IMR-90 (cell line): ENCODE measurements at regions not wholly inside any gene's neighbourhood (a gene's known extent, or its start where the extent isn't known, plus 50 kb on each side); places are given as distances from the start of the nearest gene placed in this dataset.
"Not testable (repeated sequence)": the region's sequence is repeated elsewhere in the genome, so short reads cannot be mapped to it uniquely, and the experiment has no call there.

Experiments
- ATAC-seq: fragments of 200-7000 bp; cut with Tn5 transposase; 2 replicates; pipeline ENCODE4 v1.9.1; 2020; ENCODE audit warnings: low read depth, mild to moderate bottlenecking, moderate library complexity
- BruUV-seq: library from RNA; stranded (reverse); fragments of 400-500 nt; replicated peaks from 2 replicates; lab custom pipeline; 2021; lab: Mats Ljungman, UMichigan
- CTCF ChIA-PET: fragments of 300-600 bp; formaldehyde crosslinking; extraction: SDS; loops from one replicate; lab custom pipeline; 2021; ENCODE audit warnings: antibody characterized with exemption; lab: Yijun Ruan, JAX
- POLR2A ChIA-PET: fragments of 300-600 bp; sonication (Branson Sonifier 250); formaldehyde crosslinking; loops from one replicate; lab custom pipeline; 2022; ENCODE audit warnings: antibody characterized with exemption; ENCODE audit not compliant: unreplicated experiment; lab: Charles Lee
- DNase-seq: peaks from one replicate; pipeline ENCODE4 v3.0.0; 2013
- H2AFZ ChIP-seq: replicated peaks from 2 replicates; pipeline ENCODE3; 2013; ENCODE audit warnings: low read length, mild to moderate bottlenecking; ENCODE audit not compliant: poor library complexity
- H2AK5ac ChIP-seq: 2 replicates; pipeline ENCODE4 v1.6.1; 2013; ENCODE audit warnings: low read depth, low read length, inconsistent platforms
- H2AK9ac ChIP-seq: replicated peaks from 2 replicates; pipeline ENCODE3; 2013; ENCODE audit warnings: mild to moderate bottlenecking, low read depth, low read length, moderate library complexity; ENCODE audit not compliant: poor library complexity
- H2BK120ac ChIP-seq: 2 replicates; pipeline ENCODE4 v1.6.1; 2013; ENCODE audit warnings: low read depth, low read length, inconsistent platforms
- H2BK15ac ChIP-seq: 3 replicates; pipeline ENCODE4 v1.6.1; 2013; ENCODE audit warnings: low read depth, low read length, inconsistent platforms
- H2BK20ac ChIP-seq: 2 replicates; pipeline ENCODE4 v1.6.1; 2013; ENCODE audit warnings: low read depth, mild to moderate bottlenecking, inconsistent platforms, low read length, moderate library complexity
- H2BK5ac ChIP-seq: 2 replicates; pipeline ENCODE4 v1.6.1; 2013; ENCODE audit warnings: mild to moderate bottlenecking, low read depth, low read length, inconsistent platforms; ENCODE audit not compliant: poor library complexity, severe bottlenecking
- H3K14ac ChIP-seq: replicated peaks from 2 replicates; pipeline ENCODE4 v1.6.1; 2013; ENCODE audit warnings: low read depth, low read length, inconsistent platforms
- H3K18ac ChIP-seq: 2 replicates; pipeline ENCODE4 v1.6.1; 2013; ENCODE audit warnings: low read depth, low read length, control low read depth
- H3K23ac ChIP-seq: 2 replicates; pipeline ENCODE4 v1.6.1; 2013; ENCODE audit warnings: low read depth, low read length, inconsistent platforms
- H3K27ac ChIP-seq: 2 replicates; pipeline ENCODE4 v1.5.1; 2013; ENCODE audit warnings: mild to moderate bottlenecking, control low read depth, low read length; ENCODE audit not compliant: insufficient read depth
- H3K27me3 ChIP-seq: 2 replicates; pipeline ENCODE4 v1.6.1; 2013; ENCODE audit warnings: low read length; ENCODE audit not compliant: control insufficient read depth, insufficient read depth
- H3K36me3 ChIP-seq: 2 replicates; pipeline ENCODE4 v1.6.1; 2013; ENCODE audit warnings: low read length, mixed read lengths; ENCODE audit not compliant: control insufficient read depth, insufficient read depth
- H3K4ac ChIP-seq: 2 replicates; pipeline ENCODE4 v1.6.1; 2013; ENCODE audit warnings: low read depth, low read length, inconsistent platforms
- H3K4me1 ChIP-seq: 2 replicates; pipeline ENCODE4 v1.6.1; 2013; ENCODE audit warnings: low read length, mixed read lengths; ENCODE audit not compliant: control insufficient read depth, insufficient read depth
- H3K4me2 ChIP-seq: 2 replicates; pipeline ENCODE4 v1.6.1; 2013; ENCODE audit warnings: low read depth, mild to moderate bottlenecking, control low read depth, low read length, moderate library complexity
- H3K4me3 ChIP-seq: 2 replicates; pipeline ENCODE4 v1.5.1; 2013; ENCODE audit warnings: low read depth, mild to moderate bottlenecking, control low read depth, low read length, moderate library complexity; ENCODE audit not compliant: insufficient read depth
- H3K56ac ChIP-seq: 2 replicates; pipeline ENCODE4 v1.6.1; 2013; ENCODE audit warnings: low read length, inconsistent platforms; ENCODE audit not compliant: insufficient read depth; ENCODE audit errors: extremely low read depth
- H3K79me1 ChIP-seq, 2 experiments: 2 replicates each; pipeline ENCODE4 v1.6.1; 2013; ENCODE audit warnings: low read length in 2 of 2, inconsistent platforms in 1 of 2, low read depth in 1 of 2
- H3K9ac ChIP-seq: 2 replicates; pipeline ENCODE4 v1.6.1; 2013; ENCODE audit warnings: low read depth, low read length, control low read depth
- H3K9me1 ChIP-seq: 2 replicates; pipeline ENCODE4 v1.6.1; 2013; ENCODE audit warnings: low read length, inconsistent platforms; ENCODE audit not compliant: insufficient read depth
- H3K9me3 ChIP-seq: 2 replicates; pipeline ENCODE4 v1.6.1; 2013; ENCODE audit warnings: low read length; ENCODE audit not compliant: control insufficient read depth, insufficient read depth
- H4K20me1 ChIP-seq: 2 replicates; pipeline ENCODE4 v1.6.1; 2013; ENCODE audit warnings: low read length, inconsistent platforms; ENCODE audit not compliant: insufficient read depth
- H4K5ac ChIP-seq: 2 replicates; pipeline ENCODE4 v1.6.1; 2013; ENCODE audit warnings: mild to moderate bottlenecking, low read depth, low read length, control low read depth
- H4K8ac ChIP-seq, 2 experiments: 2 replicates each; pipeline ENCODE4 v1.6.1; 2013; ENCODE audit warnings: low read depth in 2 of 2, low read length in 2 of 2, control low read depth in 1 of 2, inconsistent platforms in 1 of 2
- H4K91ac ChIP-seq: 2 replicates; pipeline ENCODE4 v1.6.1; 2013; ENCODE audit warnings: low read depth, low read length, inconsistent platforms; ENCODE audit not compliant: insufficient read depth
- WGBS, 2 experiments: methylation state at CpG; one replicate each; pipeline versions ENCODE4 v1.1.5 to v1.1.7; 2013; ENCODE audit warnings: missing lambda C conversion rate in 2 of 2; ENCODE audit not compliant: insufficient read length in 1 of 2; ENCODE audit errors: extremely low coverage in 2 of 2; 5-methylcytosine and 5-hydroxymethylcytosine counted together
- dilution Hi-C: fragments of 300-500 bp; cut with HindIII; formaldehyde crosslinking; loops from one replicate; pipeline ENCODE4 v1.14.3; 2018; ENCODE audit warnings: low sequenced_read_pairs; ENCODE audit not compliant: unreplicated experiment
- in situ Hi-C: fragments of 300-500 bp; cut with MboI; formaldehyde crosslinking; loops from 3 replicates; pipeline ENCODE4 v1.14.3; 2019; ENCODE audit warnings: low sequenced_read_pairs, inconsistent platforms, mixed read lengths
- intact Hi-C: fragments of 100-400 bp; cut with micrococcal nuclease; formaldehyde crosslinking; loops from 2 replicates; pipeline ENCODE4 v1.10.0; 2022

DNA sequence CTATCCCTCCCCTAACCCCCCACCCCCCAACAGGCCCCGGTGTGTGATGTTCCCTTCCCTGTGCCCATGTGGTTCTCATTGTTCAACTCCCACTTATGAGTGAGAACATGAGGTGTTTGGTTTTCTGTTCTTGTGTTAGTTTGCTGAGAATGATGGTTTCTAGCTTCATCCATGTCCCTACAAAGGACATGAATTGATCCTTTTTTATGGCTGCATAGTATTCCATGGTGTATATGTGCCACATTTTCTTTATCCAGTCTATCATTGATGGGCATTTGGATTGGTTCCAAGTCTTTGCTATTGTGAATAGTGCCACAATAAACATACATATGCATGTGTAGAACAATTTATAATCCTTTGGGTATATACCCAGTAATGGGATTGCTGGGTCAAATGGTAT is 612.1 kb upstream of the ADGRB3 start:
- BruUV-seq, dilution Hi-C loops, H2AK5ac ChIP-seq, H3K9ac ChIP-seq, H3K14ac ChIP-seq, H3K18ac ChIP-seq, H2BK120ac ChIP-seq, ATAC-seq, H3K4ac ChIP-seq, H4K91ac ChIP-seq, H3K4me1 ChIP-seq, H4K20me1 ChIP-seq, intact Hi-C loops, H3K79me1 ChIP-seq, H3K9me1 ChIP-seq, H2BK15ac ChIP-seq, CTCF ChIA-PET, H4K8ac ChIP-seq, H3K4me2 ChIP-seq, H3K36me3 ChIP-seq, H4K5ac ChIP-seq, in situ Hi-C loops, H3K27me3 ChIP-seq, H3K23ac ChIP-seq, DNase-seq, H3K4me3 ChIP-seq, H2BK20ac ChIP-seq, H2AK9ac ChIP-seq, H3K56ac ChIP-seq, H3K9me3 ChIP-seq, POLR2A ChIA-PET, H2BK5ac ChIP-seq, H2AFZ ChIP-seq, H3K27ac ChIP-seq: not testable (repeated sequence)
- no CpG with 5 or more reads among the region's 1 CpG for WGBS, 2 experiments
